Fibroblast of lung (primary cell): ENCODE measurements at regions not wholly inside any gene's neighbourhood (a gene's known extent, or its start where the extent isn't known, plus 50 kb on each side); places are given as distances from the start of the nearest gene placed in this dataset.

Experiments
- CTCF ChIP-seq, 2 donors: IDR thresholded peaks in 1 of 2; conservative IDR thresholded peaks in 1 of 2; 1 replicate in 1 of 2; 2 replicates in 1 of 2; pipeline ENCODE4 v1.5.1; 2011 to 2012; ENCODE audit warnings: low read length in 2 of 2, control low read depth in 1 of 2, inconsistent platforms in 1 of 2, low read depth in 1 of 2, mild to moderate bottlenecking in 1 of 2
- EZH2 ChIP-seq: IDR thresholded peaks from 2 replicates; pipeline ENCODE4 v1.5.1; 2012; ENCODE audit warnings: low read length, control low read depth, mild to moderate bottlenecking; ENCODE audit errors: missing control alignments

- TF ChIP-seq EZH2: no peak
- TF ChIP-seq CTCF (conservative IDR thresholded peaks at IDR 0.05 in 1 of 2, IDR thresholded peaks at IDR 0.05 in 1 of 2; ENCODE audit: low read depth in 1 of 2, low read length in 2 of 2): no peak
Observed at GRCh38 chr13:25001476-25002206, 94.3 kb upstream of the PABPC3 start.
